DND-41 (cell line): ENCODE measurements at regions not wholly inside any gene's neighbourhood (a gene's known extent, or its start where the extent isn't known, plus 50 kb on each side); places are given as distances from the start of the nearest gene placed in this dataset.

Experiments
- CTCF ChIP-seq: IDR thresholded peaks from 2 replicates; pipeline ENCODE4 v1.5.1; 2012; ENCODE audit warnings: borderline replicate concordance, low read length, moderate library complexity, mild to moderate bottlenecking; ENCODE audit not compliant: poor library complexity, severe bottlenecking; ENCODE audit errors: extremely low read depth
- EZH2 ChIP-seq: IDR thresholded peaks from 3 replicates; pipeline ENCODE4 v1.6.1; 2012; ENCODE audit warnings: borderline replicate concordance, low read depth, mild to moderate bottlenecking, moderate library complexity, low read length, inconsistent platforms; ENCODE audit not compliant: severe bottlenecking

GRCh38 chr15:92291900-92292299, 101.8 kb upstream of the ST8SIA2 start:
- TF ChIP-seq EZH2, result no peak
- TF ChIP-seq CTCF, result no peak
